GM18520 (cell line): ENCODE measurements at regions not wholly inside any gene's neighbourhood (a gene's known extent, or its start where the extent isn't known, plus 50 kb on each side); places are given as distances from the start of the nearest gene placed in this dataset.
"Not testable (repeated sequence)": the region's sequence is repeated elsewhere in the genome, so short reads cannot be mapped to it uniquely, and the experiment has no call there.

Source experiments
- ATAC-seq: cut with Tn5 transposase; IDR thresholded peaks from one replicate; pipeline ENCODE4 v1.9.1; 2021; ENCODE audit not compliant: unreplicated experiment

DNA sequence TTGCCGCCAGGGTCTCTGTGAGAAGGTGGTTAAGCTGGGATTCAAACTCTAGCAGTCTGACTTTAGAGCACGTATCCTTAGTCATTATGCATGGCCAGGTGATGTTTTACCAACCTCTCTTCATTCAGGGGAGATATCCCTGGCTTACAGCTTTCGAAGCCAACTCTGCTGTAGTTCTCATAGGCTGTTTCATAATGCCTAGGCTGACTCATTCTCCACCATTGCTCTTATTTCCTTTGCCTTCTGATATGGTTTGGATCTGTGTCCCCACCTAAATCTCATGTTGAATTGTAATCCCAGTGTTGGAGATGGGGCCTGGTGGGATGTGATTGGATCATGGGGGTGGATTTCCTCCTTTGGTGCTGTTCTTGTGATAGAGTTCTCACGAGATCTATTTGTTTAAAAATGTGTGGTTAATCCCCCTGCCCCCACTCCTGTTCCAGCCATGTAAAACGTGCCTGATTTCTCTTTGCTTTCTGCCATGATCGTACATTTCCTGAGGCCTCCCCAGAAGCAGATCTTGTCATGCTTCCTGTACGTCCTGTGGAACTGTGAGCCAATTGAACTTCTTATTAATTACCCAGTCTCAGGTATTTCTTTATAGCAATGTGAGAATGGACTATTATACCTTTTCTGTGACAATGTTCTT, 94.6 kb upstream of the MAN1A1 start:
- no peak for ATAC-seq

DNA sequence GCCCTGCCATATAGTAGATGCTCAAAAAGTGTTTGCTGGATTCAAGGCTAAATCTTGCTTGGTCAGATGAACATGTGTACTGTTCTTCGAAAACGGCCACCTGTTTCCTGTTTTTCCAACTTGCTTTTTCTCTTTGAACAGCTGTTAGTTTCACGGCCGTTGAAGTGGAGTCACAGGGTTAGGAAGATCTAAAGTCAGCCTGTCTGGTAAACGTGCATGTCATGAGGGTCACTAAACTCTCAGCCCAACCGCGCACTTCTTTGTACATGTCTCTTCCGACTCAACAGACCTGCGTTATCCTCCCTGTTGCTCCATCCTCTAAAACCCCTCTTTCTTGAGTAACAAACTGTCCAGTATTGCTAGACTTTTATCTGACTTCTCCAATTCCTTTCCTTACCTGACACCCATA, 93.2 kb upstream of the MAN1A1 start:
- ATAC-seq: no peak

DNA sequence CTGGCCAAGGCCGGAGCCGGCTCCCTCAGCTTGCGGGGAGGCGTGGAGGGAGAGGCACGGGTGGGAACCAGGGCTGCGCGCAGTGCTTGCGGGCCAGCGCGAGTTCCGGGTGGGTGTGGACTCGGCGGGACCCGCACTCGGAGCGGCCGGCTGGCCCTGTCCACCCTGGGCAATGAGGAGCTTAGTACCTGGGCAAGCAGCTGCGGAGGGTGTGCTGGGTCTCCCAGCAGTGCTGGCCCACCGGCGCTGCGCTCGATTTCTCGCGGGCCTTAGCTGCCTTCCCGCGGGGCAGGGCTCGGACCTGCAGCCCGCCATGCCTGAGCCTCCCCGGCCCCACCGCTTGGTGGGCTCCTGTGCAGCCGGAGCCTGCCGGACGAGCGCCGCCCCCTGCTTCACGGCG, 91.4 kb upstream of the MAN1A1 start:
- no peak for ATAC-seq

DNA sequence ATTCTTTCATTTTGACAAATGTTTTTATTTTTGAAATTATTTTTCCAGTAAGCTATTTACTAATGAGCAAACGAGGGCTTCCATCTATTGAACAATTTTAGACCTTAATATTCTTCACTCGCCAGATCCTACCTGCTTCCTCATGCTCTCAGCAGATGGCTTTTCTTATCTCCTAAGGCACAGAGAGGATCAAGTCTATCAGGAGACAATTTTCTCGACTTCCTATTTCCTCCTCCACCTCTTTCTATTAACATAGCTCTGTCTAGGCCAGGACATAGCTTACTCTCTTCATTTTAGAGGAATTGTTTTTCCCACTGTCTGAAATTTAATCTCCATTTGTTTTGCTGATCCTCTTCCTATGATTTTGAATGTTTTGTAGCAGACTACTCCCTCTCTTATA, 87.0 kb upstream of the MAN1A1 start:
- ATAC-seq: no peak

DNA sequence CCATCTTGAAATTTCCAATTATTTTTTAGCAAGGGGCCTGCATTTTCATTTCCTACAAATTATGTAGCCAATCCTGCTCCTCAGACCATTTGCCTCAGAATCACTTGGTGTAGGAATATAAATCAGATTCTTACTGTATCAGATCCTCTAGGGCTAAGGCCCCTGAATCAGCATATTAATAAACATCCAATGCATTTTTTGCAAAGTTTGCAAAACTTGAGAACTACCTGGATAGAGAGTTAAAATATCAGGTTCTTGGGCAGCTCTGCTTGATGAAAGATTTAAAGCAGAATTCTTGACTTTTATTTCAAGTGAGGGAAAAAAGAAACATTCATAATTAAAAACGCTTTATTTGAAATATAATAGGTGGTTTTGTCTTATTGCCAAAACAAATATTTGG, 82.2 kb upstream of the MAN1A1 start:
- no peak for ATAC-seq

DNA sequence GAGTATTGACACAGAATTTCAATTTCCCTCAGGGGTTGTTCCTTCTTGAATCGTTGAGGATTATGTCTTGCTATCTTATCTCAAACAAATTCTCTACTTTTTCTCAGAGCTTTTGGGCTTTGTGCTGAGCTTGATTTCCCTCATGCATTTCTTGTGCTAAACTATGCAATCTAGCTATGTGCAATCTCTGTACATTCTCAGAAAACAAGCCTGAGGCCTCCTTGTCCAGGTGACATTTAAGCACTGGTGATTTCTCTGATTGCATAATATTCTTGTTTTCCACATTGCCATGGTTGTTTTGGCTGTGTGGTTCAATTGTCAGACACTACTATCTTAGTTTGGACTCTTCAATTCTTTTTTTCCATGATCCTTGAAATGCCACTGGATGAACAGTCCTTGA, 81.2 kb upstream of the MAN1A1 start:
- no peak for ATAC-seq

DNA sequence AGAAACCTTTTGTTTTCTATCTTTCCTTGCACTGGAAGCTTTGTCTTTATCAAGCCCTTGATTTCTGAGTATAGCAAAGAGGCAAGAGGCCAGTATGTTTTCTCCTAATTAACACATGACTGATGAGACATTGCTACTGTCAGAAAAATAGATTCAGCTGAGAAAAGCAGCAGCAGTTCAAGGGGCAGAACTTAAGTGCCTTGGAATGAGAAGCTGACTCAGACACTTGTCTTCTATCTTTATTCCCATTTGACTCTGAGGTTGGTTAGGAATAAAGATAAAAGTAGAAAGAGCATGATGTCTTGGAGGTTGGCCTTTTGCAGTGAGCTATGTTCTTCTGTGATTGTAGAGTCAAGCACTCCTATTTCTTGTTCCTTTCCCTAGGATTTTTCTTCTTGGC, 79.1 kb upstream of the MAN1A1 start:
- no peak for ATAC-seq

DNA sequence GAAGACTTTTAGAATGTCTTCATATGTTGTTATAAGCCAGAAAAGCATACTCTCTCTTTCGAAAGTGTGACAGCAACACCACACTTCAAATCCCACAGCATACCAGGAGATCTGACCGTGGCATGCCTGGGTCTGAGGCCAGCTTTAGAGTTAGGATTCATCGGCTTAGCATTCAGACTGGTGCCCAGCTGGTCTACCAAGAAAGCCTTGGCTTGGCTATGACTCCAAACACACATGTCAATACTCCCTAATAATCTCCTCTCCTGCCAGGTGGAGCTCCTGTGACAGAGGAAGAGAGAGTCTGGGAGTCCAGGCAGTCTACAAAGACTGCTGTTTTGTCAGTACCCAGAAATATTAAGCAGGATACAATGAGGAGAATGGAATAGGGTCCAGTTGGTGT, 77.1 kb upstream of the MAN1A1 start:
- no peak for ATAC-seq

DNA sequence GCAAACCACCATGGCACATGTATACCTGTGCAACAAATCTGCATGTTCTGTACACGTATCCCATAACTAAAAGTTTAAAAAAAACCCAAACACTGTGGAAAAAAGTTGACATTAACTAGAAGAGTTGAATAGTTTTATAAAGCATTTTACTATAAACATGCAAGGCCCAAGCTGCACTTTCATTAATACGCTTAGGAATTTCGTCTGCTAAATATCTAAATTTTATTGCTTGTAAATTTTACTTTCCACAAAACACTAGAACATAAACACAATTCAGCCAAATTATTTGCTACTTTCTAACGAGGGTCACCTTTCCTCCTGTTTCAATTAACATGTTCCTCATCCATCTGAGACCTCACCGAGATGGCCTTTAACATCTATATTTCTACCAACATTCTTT, 74.4 kb upstream of the MAN1A1 start:
- ATAC-seq: no peak

DNA sequence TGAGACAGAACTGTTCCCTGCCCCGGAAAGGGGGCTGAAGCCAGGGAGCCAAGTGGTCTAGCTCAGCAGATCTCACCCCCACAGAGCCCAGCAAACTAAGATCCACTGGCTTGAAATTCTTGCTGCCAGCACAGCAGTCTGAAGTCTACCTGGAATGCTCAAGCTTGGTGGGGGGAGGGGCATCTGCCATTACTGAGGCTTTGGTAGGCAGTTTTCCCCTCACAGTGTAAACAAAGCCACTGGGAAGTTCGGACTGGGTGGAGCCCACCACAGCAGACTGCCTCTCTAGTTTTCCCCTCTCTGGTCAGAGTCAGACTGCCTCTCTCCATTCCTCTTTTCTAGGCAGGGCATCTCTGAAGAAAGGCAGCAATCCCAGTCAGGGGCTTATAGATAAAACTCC, 68.5 kb upstream of the MAN1A1 start:
- not testable (repeated sequence) for ATAC-seq

DNA sequence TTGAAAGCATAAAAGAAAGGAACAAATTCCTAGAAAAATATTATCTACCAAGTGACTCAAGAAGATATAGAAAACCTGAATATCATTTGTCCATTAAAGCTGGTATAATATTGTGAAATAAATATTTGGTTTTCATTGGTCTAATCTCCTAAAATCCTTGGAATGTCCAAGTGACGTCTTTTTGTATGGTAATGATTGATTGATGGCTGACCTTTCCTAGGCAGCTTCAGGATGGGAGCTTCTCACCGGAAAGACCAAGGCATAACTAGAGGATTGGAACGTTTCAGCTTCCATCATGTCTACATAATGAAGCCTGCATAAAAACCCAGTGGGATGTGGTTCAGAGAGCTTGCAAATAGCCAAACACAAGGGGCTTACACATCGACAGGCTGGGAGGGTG, 57.6 kb upstream of the MAN1A1 start:
- ATAC-seq: no peak

DNA sequence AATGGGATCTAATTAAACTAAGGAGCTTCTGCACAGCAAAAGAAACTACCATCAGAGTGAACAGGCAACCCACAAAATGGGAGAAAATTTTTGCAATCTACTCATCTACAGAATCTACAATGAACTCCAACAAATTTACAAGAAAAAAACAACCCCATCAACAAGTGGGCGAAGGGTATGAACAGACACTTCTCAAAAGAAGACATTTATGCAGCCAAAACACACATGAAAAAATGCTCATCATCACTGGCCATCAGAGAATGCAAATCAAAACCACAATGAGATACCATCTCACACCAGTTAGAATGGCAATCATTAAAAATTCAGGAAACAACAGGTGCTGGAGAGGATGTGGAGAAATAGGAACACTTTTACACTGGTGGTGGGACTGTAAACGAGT, 55.6 kb upstream of the MAN1A1 start:
- not testable (repeated sequence) for ATAC-seq
